ENCODE measurements at regions not wholly inside any gene's neighbourhood (a gene's known extent, or its start where the extent isn't known, plus 50 kb on each side); places are given as distances from the start of the nearest gene placed in this dataset.
"Not testable (repeated sequence)": the region's sequence is repeated elsewhere in the genome, so short reads cannot be mapped to it uniquely, and the experiment has no call there.

DNA sequence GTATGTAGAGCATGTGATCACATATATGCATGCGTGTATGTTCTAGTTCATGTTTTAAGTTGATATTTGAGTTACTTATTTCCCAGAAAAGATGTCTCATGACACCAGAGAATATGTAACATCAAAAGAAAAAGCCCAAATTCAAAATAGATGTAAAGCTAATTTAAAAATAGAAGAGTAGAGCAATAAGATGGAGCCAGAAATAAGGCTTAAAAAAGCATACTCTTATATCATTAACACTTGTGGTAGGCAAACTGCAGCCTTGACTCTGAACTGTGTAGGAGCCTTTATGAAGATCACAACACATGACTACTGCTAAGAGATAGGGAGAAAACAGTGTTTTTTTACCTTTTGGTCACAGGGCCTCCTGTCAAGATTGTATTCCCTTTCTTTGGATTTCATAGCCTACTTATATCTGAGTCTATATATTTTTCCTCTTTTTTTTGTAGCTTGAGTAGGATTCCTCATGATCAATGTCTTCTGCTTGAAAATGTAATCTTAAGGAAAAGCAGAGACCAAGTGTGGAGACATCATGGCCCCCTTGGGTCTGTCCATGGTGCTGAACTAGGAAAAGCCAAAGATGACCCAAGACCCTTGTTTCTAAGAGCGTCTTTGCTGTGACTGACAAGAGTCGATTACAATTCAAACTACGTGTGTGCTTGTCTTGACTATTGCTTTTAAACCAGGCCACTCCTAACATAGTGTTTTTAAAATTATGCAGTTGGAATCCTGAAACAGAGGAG lies 390.4 kb downstream of the SHISA9 start:
- no peak for DNase-seq

DNA sequence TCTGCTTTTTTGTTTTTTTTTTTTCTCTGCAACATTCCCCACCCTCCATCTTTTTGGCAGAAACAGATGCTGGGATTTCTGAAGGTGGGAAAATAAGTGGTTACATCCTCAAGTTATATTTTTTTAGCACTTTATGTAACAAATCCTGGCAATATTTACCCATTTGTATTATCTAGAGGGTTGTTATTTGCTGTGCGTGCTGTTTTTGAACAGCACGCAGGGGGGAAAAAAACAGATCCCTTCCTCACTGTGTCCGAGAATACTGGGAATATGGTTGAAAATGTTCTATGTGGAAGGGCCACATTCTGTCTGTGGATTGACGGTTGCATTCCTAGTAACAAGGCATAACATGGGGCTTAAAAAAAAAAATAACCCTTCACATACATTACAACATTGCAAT lies 394.8 kb downstream of the SHISA9 start:
- DNase-seq, result no peak

DNA sequence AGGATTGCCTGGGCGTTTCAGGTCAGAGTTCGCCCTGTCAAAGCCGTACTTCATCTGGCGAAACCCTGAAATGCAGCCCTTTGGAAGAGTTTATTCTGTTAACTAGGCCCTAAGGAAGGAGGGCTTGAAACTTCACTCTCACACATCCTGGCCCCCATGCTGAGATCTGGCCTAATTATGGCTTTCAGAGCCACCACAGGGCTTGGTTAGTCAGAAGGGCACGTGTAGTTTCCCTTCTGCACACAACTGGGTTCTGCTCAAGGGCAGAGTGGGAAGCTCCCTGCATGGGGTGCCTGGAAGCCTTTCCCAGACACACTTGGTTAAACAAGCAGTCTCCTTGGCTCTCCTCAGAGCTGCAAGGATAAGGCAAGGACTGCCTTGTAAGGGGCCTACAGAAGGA lies 397.3 kb downstream of the SHISA9 start:
- no peak for DNase-seq

DNA sequence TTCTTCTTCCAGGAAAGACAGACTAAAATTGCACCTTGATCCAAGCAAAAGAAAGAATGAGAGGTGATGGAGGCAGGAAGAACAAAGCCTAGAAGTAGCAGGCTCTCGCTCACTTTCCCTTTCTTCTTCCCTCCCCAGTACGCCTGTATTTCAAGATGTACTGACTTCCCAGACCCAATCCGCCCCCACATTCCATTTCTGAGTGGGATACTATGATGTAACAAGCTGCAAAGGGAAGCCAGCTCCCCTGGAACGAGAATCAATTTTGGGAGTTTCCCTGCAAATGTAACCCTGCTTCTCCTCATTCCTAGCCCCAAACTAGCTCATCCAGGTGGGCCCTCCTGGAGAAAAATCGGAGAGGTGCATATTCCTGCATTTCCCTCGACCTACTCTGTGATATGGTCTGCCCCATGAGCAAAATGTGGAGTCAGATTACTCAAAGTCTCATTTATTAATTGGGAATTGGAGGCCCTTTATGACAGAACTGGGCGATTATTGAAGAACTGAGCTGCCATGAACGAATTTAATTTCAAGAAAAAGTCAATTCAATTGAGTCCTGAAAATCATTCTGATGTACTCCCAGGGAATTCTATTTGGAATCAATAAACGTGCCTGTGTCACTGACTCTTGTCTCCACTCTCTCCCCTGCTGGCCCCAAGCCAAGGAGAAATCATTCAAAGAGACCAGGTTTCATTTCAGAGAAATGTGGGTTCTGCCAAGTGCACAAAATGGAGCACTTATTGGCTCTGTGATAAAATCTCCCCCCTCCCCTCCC lies 398.9 kb downstream of the SHISA9 start:
- DNase-seq, result no peak

DNA sequence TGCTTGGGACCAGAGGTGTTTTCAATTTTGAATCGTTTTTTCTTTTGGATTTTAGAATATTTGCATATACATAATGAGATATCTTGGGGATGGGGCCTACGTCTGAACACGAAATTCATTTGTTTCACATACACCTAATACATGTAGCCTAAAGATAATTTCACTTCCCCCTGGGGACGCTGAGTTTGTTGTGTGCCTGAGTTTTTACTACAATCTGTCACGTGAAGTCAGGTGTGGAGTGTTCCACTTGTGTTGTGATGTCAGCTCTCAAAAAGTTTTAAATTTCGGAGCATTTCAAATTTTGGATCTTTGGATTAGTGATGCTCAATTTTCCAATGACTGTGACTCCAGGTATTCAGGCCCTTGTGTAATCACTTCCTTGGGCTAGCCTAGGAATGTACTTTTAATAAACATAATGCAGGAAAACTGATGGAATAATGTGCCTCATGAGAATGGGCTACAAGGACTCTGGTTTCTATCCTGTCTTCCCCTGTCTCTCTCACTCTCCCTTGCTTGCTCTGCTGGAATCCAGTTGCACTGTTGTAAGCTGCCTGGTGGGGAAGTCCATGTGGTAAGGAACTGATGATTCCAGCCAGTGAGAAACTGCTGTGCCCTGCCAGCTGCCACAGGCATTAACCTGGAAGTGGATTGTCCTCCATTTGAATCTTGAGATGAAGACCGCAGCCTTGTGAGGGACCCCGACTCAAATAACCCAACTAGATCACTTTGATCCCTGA lies 403.8 kb downstream of the SHISA9 start:
- no peak for DNase-seq

DNA sequence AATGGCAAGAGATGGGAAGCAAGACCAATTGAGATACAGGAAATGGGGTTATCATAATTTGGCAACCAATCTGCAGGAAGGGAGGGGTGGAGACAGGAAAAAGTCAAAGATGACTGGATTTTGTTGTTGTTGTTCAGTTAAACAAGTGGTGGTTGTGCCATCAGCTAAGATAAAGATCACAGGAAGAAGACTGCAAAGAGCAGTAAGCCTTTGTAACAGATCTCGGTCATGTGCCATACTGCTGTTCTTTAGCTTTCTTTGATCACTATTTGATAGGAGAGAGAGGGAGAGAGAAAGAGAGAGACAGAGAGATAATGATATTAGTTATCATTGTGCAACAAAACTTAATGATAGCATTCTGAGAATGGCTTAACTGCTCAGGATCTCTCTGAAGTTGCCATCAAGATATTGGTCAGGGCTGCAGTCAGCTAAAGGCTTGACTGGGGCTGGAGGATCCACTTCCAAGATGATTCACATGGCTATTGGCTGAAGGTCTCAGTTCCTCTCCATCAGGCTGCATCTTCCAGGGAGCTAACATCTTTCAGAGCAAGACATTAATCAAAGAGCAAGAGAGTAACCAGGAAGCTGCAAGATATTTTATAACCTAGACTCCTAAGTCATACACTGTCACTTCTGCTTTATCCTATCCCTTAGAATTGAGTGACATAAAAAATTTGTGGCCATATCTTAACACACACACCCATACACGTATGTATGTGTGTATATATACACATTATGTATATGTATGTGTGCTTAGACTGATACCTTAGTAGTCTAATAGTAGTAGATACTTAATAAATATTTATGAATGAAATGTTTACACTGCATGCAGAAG lies 405.0 kb downstream of the SHISA9 start:
- DNase-seq, result no peak

DNA sequence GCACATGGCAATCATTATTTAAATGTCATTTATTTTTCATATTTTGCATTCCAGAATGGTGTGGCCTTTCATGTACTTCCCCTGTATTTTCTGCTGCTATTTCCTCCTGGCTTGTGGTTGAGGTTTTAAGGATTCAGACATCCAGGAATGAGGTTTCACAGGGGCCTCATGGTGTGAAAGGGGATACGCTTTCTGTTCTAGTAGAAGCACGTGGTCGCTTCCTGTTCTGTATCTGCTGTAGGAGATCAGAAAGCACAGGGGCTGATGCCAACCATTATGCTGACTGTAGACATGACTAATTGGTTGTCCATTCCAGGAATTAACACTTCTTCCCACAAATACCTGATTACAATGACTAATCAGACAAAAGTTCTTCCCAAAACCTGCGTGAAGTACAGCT lies 405.9 kb downstream of the SHISA9 start:
- DNase-seq, result no peak

DNA sequence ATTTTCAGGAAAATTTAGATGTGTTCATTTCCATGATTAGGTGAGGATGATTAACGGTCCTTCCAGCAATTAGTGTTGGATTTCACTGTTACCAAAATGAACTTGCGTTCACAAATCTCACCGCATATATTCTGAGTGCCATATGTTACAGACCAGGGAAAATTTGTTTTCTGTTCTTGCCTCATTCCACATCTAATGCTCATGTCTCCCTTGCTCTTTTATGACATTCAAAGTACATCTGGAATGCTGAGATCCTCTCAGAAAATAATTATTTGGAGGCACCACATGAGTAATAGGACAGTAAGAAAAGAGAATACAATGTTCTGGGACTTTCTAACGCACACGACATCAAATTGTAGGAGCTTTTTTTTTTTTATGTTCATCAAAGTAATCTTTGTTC lies 406.5 kb downstream of the SHISA9 start:
- DNase-seq, result no peak

DNA sequence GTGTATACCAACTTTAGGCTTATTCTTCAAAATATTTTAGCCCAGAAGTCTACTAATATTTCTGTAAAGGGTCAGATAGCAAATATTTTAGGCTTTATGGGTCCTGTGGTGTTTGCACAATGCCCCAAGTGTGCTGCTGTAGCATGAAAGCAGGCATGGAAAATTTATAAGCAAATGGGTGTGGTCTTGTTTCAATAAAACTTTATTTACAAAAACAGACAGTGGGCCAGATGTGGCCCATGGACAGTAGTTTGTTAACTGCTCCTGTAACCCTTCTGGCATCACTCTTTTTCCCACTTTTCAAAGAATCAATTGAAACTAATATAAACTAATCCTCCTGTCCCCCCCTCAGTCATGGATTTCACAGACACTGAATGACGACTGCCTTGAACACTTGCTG lies 410.7 kb downstream of the SHISA9 start:
- DNase-seq, result no peak

DNA sequence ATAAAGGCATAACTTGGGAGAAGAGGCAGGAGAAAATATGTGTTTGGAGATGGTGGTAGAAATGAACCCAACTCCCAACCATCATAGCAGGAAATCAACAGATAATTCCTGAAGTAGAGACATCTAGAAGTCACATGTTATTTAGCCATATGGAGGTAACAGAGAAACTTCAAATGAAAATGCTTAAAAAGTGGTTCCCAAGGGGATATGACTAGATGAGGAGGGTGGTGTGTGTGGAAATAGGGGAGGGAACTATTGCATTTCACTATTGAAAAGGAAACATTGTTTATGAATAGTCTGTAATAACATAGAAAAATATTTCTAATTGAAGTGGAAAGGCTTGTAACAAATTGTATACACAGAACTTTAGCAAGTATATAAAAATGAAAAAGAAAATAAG lies 412.0 kb downstream of the SHISA9 start:
- no peak for DNase-seq

DNA sequence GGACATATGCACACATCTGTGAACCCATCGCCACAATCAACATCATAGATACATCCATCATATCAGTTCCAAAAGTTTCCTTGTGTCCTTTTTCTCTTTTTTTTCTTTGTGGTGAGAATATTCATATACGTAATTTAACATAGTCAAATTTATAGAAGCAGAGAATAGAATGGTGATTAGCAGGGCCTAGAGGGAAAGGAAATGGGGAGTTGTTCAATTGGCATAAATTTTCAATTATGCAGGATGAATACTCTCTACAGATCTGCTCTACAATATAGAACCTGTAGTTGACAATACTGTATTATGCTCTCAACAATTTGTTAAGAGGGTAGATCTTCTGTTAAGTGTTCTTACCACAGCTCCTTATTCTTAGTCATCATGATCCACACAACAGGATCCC lies 413.2 kb downstream of the SHISA9 start:
- DNase-seq, result no peak

DNA sequence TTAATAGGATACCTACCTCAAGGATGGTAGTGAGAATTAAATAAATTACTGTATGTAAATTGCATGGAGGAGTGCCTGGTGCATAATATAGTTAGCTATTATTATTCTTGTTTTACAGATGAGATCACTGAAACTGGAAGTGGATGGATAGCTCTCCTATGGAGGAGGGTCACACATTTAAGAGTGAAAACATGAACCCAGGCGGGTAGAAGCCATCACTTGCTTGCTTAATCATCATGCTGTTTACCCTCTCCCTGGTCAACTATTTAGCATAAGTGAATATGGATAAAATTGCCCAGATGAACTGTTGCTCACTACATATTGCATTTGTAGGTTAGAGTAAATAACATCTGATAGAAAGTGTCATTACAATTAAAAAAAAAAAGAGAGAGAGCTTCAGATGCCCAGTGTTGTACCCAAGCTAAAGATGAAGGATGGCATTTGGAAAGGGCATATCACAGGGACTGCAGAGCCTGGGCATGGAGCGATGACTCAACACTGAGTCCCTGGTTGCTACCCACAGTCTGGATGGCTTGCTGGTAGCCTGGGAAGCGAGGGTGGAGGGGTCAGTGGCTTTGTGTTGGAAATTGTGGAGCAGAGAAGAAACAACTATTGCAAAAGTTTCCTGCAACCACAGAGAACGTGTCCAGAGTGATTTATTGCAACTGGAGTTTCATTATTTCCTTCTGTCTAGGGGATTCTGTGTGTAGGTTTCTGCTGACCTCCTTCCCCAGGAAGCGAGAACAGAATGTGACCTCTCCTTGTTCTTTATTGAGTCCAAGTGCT lies 414.4 kb downstream of the SHISA9 start:
- DNase-seq, result no peak

DNA sequence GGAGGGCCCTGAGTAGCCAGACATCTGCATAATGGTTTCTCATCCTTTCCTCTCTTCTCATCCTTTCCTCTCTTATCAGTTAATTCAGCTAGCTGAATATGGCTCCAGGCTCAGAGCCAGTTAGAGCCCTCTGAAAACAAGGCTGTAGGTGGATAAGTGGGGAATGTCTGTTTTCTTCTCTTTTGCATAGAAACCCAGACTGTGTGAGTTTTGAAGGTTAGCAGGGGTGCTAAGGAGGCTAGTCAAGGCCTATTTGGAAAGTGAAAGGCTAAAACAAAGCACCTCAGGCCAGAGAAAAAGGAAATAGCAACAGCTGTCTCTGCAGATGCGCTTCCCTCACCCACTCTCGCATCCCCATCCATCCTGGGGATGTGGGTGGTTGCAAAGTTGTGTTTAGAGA lies 420.9 kb downstream of the SHISA9 start:
- no peak for DNase-seq

DNA sequence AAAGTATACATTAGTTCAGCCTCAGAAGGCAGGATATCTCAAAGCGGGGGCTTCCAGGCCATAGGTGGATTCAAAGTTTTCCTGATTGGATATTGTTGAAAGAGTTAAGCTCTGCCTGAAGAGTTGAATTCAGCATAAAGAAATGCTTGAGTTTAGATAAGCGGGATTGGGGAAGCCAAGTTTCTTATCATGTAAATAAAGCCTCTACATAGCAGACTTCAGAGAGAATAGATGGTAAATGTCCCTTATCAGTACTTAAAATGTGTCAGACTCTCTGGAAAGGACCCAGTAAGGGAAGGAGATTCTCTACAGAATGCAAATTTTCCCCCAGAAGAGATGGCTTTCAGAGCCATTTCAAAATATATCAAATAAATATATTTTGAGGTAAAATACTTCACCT lies 423.5 kb downstream of the SHISA9 start:
- DNase-seq, result no peak

DNA sequence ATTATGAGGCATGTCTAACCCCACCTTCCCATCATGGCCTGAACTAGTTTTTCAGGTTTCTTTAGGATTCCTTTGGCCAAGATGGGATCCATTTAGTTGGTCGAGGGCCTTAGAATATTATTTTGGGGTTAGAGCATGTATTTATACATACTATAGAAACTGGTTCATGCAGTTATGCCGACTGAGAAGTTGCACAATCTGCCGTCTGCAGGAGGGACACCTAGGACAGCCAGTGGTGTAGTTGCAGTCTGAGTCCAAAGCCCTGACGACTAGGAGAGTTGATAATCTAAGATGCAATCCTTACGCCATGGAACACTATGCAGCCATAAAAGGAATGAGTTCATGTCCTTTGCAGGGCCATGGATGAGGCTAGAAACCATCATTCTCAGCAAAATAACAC lies 424.0 kb downstream of the SHISA9 start:
- no peak for DNase-seq

DNA sequence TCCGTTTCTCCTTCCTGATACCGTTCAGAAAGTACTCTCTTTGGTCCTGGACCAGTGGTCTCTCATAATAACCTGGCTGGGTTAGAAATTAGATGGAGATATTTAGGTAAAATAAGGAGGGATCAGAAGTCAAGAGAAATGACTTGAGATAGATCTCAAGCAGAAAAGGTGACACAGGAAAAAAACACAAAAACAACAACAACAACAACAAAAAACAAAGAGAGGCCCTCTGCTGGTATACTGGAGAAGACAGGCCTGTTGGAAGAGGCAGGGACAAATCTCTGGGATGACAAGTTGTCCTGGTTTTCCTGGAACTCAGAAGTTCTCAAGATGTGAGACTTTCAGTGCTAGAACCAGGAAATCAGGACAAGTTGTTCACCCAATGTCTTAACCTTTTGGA lies 430.5 kb downstream of the SHISA9 start:
- DNase-seq, result no peak

DNA sequence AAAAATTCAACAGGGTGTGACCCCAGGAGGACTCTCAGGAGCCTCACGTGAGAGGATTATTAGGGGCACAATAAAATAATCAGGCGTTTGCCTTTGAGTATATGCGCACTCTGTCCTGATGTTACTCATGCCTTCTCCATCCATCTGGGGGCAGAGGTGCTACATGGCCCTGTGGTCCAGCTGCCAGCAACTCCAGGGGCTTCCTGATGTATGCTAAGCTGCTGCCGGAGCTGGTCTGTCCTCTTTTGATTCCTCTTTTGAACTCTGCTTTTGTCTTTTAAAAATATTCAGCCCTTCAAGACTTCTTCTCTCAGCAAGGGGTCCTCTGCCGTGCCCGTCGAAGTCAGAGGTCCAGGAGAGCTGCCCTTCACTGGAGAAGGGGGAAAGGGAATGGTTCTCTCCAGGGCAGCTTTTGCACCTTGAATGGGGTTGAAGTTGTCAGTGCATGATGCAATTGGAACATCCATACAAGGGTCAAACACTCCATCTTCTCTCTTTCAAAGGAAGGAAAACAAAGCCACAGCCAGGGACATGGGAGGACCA lies 431.4 kb downstream of the SHISA9 start:
- DNase-seq, result no peak

DNA sequence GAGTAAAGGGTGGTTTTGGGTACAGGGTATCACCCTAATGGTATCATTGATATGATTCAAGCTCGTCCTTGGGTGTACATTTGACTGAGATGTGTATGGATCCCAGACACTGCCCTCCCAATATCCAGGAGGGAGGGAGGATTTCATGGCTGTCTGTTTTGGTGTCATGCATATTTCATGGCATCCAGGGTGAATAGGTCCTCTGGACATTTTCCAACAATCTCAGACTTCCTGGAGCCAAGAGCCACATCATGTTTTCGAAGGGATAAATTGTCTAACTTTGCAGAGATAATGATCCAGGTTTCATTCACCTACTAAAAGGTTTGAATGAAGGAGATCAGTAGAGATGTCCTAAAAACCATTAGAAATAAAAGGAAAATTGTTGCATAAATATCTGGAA lies 431.9 kb downstream of the SHISA9 start:
- DNase-seq, result no peak

DNA sequence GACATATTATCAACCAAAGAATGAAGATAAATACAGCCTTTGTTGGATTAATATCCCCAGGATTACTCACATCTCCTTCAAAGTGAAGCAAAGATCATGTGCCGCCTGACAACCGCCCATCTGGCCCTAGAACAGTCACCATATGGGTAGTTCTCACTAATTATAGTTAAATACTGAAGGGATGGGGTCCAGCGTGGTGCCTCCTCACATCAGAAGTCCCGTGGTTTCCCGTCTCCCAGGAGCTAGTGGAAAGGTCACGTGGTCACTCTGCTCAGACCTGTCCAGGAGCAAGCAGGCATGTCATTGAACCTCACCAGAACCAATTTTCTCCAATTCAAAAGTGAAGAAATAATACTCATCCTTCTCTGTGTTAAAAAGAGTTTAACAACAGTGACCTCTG lies 434.5 kb downstream of the SHISA9 start:
- no peak for DNase-seq

DNA sequence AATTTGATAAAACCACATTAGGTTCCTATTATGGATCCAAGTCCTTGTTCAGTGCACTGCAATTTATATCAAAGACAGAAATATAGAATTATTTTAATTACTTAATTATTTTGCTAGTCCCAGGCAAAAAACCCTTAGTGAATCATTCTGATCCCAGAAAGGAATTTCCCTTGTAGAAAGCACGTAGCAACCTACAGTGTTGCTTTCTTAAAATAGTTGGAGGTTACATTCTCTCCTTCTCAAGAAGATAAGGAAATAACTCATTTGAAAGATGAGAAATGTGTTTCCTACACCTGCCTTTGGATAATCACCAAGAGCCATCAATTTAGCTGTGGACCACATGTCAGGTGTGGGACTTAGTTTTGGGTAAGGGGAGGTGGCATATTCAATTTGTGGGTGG lies 434.9 kb downstream of the SHISA9 start:
- no peak for DNase-seq

DNA sequence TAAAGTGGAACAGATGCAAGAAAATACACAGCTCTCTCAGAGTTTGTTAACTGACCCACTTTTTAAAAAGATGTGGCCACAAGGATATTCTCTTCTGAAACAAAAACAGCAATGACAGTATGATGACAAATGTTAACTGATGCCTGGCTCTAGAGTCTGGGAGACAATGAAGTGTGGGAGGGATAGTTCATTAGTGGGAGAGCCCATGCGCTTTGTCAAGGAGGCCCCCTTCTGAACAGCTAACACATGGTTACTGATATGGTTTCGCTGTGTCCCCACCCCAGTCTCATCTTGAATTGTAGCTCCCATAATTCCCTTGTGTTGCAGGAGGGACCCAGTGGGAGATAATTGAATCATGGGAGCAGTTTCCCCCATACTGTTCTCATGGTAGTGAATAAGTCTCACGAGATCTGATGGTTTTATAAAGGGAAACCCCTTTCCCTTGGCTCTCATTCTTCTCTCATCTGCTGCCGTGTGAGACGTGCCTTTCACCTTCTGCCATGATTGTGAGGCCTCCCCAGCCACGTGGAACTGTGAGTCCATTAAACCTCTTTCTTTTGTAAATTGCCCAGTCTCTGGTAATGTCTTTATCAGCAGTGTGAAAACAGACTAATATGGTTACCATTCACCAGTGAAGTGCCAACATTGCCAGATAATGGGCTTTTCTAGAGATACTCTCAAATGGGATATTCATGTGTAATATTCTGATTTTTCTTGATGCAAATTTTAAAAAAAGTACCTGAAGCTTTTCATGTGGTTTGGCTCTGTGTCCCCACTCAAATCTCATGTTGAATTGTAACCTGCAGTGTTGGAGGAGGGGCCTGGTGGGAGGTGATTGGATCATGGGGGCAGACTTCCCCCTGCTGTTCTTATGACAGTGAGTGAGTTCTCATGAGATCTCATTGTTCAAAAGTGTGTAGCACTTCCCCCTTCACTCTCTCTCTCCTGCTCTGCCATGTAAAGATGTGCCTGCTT lies 435.8 kb downstream of the SHISA9 start:
- DNase-seq, result not testable (repeated sequence)
